ENCODE measurements at regions not wholly inside any gene's neighbourhood (a gene's known extent, or its start where the extent isn't known, plus 50 kb on each side); places are given as distances from the start of the nearest gene placed in this dataset.
"Not testable (repeated sequence)": the region's sequence is repeated elsewhere in the genome, so short reads cannot be mapped to it uniquely, and the experiment has no call there.

DNA sequence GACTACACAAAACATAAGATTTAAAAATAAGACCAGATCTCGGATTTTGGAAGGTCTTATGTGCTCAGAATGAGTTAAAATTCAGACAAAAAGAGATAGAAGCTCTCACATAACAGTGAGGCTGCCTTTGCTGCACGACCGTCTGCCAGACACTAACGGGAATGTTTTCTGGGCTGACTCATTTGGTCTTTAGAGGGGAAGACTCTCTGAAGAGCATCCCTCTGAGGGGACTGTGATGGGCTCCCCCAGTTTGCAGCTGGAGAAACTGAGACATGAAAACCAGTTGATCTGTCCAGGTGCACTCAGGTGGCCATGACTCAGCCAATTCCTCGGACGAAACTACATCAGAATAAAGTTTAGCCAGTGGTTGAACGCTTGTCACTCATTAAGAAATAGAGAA lies 153.9 kb downstream of the RNASET2 start:
- no peak for DNase-seq

DNA sequence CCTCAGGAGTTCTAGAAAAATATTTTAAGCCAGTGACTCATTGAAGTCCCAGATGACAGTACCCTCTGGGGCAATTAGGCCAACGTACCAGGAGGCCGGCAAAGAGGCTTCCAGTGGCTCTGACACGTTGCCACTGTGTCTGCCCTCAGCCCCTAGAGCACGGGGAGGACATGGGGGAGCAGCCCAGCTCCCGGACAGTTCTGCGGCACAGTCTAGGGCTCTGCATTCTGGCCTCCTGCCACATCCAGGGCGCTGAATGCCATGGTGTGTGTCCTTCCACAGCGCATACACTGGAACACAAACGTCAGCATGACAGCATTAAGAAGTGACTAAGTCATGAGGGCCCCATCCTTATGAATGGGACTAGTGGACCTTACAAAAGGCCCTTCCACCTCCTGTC lies 156.2 kb downstream of the RNASET2 start:
- no peak for DNase-seq

DNA sequence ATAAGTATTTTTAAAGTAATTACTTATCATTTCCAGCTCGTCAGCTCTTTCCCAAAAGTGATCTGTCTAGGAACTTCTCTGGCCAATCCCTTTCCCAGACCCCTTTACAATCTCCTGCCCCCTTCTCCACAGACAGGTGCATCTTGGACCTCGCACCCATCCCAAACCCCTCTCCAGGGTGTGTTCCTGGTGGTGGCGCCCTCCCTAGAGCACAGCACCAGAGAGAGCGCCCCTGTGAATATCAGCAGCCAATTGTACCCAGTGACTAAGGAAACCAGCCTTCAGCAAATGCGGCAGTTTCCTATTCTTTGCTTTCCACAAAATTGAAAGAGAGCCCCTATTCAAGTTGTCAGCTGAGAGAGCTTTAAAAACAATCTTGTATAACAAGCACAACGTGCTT lies 157.7 kb downstream of the RNASET2 start:
- DNase-seq: no peak

DNA sequence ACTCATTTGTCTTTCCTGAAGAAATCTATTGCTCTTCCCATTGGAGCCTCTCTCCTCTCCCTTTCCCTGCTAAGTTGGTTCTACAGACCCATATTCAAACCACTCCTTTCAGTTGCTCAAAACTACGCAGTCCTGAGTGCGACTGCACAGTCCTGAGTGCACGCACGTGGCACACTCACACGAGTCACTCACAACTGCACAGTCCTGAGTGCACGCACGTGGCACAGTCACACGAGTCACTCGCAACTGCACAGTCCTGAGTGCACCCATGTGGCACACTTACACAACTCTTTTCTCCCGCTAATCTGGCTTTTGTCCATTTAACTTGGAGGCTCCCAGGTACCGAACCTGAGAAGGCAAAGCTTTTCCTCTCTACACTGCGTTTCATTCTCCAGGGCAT lies 159.7 kb downstream of the RNASET2 start:
- DNase-seq: no peak

DNA sequence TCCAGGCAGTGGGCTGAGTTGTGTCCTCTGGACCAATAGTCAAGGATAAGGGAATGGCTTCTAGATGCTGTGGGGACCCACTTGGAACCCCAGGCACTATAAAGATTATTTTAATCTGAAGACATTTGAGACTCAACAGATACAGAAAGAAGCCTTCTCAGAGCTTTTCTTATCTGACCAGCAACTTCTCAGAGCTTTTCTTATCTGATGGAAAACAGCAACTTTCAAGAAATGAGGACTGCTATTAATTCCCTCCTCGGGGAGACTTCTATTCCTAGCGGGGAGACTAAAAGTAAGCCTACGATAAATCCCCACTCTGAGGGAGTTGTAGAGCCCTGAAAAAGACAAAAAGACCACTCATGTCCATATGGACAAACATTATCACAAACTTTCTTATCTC lies 160.5 kb downstream of the RNASET2 start:
- DNase-seq: no peak

DNA sequence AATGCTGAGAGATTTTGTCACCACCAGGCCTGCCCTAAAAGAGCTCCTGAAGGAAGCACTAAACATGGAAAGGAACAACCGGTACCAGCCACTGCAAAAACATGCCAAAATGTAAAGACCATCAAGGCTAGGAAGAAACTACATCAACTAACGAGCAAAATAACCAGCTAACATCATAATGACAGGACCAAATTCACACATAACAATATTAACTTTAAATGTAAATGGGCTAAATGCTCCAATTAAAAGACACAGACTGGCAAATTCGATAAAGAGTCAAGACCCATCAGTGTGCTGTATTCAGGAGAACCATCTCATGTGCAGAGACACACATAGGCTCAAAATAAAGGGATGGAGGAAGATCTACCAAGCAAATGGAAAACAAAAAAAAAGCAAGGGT lies 163.8 kb upstream of the RPS6KA2 start:
- not testable (repeated sequence) for DNase-seq

GRCh38 chr6:166788846-166789529 lies 161.9 kb upstream of the RPS6KA2 start:
- not testable (repeated sequence) for DNase-seq

- peak in 1 of 2 donors; percentile 43 for DNase-seq
Measured at GRCh38 chr6:166786704-166787293, 159.7 kb upstream of the RPS6KA2 start.

- no peak for DNase-seq
Measured at GRCh38 chr6:166785131-166785530, 158.1 kb upstream of the RPS6KA2 start.

DNA sequence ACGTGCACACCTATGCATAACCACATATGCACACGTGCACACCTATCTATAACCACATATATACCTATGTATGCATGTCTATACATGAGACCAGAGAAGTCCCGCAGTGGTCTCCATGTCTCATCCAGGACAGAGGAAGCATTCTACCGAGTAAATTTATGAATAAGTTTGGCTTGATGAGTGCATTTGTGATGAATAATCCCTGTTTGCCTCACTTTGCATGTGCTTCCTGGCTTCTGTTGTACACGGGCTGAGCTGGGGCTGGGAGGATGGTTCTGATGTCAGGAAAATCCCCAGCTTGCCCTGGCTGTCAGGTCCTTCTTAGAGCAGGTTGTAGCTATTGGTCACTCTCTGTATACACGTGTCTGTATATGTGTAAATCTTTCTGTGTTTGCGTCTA lies 157.6 kb upstream of the RPS6KA2 start:
- no peak for DNase-seq

- DNase-seq: no peak
Measured at GRCh38 chr6:166782520-166782919, 155.5 kb upstream of the RPS6KA2 start.

DNA sequence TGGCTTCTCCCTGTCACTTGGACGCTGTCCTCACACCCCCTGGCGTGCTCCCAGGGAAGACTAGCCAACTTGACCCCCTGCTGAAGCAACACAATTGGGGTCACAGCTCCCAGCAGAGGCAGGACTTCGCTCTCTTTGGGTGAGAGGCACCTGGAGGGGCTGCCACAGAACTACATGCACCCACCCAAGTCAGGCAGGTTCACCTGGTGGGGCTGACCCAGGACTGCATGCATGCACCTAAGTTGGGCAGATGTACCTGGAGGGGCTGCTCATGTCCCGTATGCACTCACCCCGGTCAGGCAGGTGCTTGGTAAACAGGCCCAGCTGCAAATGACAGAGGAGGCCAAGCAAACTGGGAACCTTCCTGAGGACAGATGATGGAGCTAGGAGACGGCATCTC lies 154.3 kb upstream of the RPS6KA2 start:
- DNase-seq: no peak

- DNase-seq: no peak
Measured at GRCh38 chr6:166779963-166780683, 153.1 kb upstream of the RPS6KA2 start.

DNA sequence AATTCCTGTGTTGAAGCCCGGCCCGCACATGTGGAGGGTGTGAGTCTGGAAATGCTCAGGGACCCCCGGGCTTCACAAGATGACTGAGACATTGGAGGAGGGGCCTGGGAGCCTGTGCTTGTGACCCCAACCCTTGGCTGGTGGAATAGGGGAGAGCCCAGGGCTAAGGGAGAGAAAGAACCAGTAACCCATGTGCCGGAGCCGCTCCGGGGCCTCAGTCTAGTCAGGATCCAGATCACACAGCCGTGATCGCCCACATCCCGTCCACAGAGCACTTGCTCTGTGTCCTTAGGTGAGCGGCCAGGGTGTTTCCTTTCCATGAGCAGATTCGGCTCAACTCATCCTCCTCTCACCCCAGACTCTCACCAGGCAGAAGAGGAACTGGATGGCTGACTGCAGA lies 152.3 kb upstream of the RPS6KA2 start:
- DNase-seq: no peak

DNA sequence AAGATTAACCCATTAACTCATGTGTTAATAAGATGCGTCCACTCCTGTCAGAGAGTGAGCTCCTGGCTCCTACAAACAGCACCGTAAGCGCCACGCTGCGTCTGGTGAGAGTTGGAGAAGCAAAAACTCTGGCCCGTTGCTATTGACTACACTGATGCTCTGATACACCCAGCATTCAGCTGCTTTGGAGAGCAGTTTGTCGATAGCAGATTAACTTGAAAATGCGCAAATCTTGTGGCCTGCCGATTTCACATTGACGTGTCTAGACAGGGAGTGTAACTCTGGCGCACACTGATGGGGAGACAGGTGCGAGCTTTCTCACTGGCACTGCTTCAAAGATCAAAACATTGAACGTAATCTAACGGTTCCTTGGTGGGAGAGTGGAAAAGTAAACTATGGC lies 151.7 kb upstream of the RPS6KA2 start:
- DNase-seq: no peak

DNA sequence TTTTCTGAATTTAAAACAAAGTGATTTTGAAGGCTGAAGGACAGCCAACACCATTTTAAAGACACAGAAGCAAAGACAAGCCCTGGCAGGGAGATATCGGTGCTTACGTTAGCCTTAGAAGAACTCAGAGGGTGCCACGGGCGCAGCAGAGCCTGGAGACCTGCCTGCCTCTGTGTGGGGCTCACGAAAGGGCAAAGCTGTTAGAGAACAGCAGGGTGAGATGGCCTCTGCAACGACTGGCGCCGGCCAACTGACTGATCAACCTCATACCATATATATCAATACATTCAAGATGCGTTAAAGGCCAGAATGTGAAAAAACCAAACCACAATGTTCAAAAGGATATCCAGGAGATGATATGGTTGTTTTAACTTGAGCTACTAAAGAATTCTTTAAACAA lies 151.0 kb upstream of the RPS6KA2 start:
- no peak for DNase-seq

GRCh38 chr6:166777096-166777630 lies 150.1 kb upstream of the RPS6KA2 start:
- no peak for DNase-seq

DNA sequence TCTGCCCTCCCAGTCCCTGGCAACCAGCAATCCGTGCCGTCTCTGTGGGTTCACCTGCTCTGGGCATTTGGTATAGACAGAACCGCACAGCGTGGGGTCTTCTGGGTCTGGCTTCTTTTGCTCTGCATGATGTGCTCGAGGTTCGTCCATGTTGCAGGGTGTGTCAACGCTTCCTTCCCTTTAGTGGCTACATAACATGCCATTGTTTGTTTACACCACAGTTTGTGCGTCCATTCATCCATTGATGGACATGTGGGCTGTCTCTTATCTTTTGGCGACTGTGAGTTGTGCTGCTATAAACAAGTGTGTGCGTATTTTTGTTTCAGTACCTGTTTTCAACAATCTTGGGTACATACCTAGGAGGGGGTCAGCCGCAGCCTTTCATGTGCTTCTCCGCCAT lies 149.5 kb upstream of the RPS6KA2 start:
- DNase-seq: no peak

- no peak for DNase-seq
Measured at GRCh38 chr6:166775923-166776220, 148.8 kb upstream of the RPS6KA2 start.

- DNase-seq: peak; percentile 12 to 66
Measured at GRCh38 chr6:166775180-166775922, 148.3 kb upstream of the RPS6KA2 start.

DNA sequence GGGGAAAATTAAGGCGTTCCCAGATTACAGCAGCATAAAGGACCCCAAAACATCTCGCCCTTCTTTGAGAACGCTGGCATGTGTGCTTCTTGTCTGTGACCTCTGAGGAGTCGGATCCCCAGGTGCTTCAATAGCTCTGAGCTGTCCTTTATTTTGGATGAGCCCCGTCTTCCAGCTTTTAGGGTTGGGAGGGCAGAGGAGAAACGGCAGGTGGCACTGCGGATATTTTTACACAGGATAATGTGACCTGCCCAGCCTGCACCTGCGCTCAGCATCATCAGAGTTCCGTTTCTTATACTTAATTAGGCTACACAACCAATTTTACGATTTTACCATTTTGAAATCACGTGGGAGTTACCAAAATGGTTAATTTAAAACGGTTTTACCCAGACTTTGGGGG lies 147.7 kb upstream of the RPS6KA2 start:
- DNase-seq: no peak

DNA sequence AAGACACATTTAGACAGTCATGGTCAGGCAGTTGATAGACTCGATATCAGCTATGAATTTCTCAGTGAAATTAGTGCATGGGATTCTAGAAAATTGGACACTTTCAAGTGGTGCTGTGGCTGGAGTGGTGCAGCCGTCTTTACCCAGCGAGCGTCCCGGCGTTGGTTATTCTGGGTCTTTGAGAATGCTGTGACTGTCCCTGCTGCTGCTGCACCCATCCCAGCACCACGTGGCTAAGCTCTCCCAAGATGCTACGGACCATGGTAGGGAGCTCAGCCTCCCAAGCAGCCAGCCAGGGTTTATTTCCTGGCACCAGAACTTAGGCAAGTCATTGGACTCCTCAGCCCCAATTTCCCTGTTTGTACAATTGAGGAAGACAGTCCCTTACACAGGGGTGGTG lies 147.2 kb upstream of the RPS6KA2 start:
- no peak for DNase-seq

DNA sequence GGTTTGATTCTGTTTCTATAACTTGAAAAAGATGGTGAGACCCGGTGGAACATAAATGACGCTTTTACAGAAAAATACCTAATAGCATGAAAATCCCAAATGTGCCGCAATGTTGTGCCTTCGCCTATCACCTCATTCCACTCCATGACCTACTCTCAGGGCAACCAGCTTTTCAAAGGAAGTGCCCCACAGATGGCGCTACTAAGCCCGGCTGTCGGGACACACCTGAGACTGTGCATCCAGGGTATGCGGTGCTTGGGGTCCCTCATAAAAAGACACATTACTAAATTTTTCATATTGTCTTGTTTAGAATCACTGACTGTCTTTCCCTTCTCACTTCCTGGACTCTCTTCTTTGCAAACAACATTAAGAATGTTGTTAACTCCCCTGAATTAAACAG lies 145.5 kb upstream of the RPS6KA2 start:
- no peak for DNase-seq

DNA sequence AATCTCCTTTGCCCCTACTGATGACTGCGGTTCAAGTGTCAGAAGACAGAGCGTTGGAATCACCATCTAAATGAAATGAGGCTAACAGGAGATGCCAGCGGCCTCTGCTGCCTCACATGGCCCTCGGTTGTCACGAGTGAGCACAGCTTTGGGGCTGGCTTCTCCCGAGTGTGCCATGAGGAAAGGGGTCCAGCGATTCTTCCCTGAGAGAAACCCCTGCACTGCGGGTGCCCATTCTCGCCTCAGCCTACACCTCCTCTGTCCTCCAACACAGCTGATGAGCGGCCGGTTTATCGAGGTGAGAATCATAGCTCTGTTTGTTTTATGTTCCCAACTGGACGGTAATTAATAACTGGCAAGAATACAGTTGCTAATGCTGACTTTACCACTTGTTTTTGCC lies 144.7 kb upstream of the RPS6KA2 start:
- DNase-seq: no peak

Data from hippocampal formation (tissue), 2 donors.